BJ (cell line): ENCODE measurements at regions not wholly inside any gene's neighbourhood (a gene's known extent, or its start where the extent isn't known, plus 50 kb on each side); places are given as distances from the start of the nearest gene placed in this dataset.

ENCODE experiments used
- CTCF ChIA-PET: fragments of 350-600 bp; formaldehyde crosslinking; extraction: SDS; loops from one replicate; lab custom pipeline; 2021; ENCODE audit warnings: antibody characterized with exemption, inconsistent platforms; lab: Yijun Ruan, JAX
- POLR2A ChIA-PET: fragments of 300-600 bp; sonication (Branson Sonifier 250); formaldehyde crosslinking; extraction: SDS; loops from one replicate; lab custom pipeline; 2021; ENCODE audit warnings: antibody characterized with exemption; lab: Charles Lee
- DNase-seq: peaks from one replicate; pipeline ENCODE4 v3.0.0-alpha.2; 2011; ENCODE audit warnings: low read depth
- H3K27me3 ChIP-seq: 2 replicates; pipeline ENCODE4 v1.6.0; 2011; ENCODE audit warnings: low read length; ENCODE audit not compliant: control insufficient read depth, insufficient read depth
- H3K36me3 ChIP-seq: 2 replicates; pipeline ENCODE4 v1.5.1; 2011; ENCODE audit warnings: low read length; ENCODE audit not compliant: control insufficient read depth, insufficient read depth
- H3K4me3 ChIP-seq: 2 replicates; pipeline ENCODE4 v1.5.1; 2011; ENCODE audit warnings: low read depth, mild to moderate bottlenecking, control low read depth, low read length
- CTCF ChIP-seq: IDR thresholded peaks from 2 replicates; pipeline ENCODE4 v1.5.1; 2011; ENCODE audit warnings: low read depth, mild to moderate bottlenecking, control low read depth, inconsistent platforms, low read length, moderate library complexity; ENCODE audit not compliant: insufficient read depth

DNA sequence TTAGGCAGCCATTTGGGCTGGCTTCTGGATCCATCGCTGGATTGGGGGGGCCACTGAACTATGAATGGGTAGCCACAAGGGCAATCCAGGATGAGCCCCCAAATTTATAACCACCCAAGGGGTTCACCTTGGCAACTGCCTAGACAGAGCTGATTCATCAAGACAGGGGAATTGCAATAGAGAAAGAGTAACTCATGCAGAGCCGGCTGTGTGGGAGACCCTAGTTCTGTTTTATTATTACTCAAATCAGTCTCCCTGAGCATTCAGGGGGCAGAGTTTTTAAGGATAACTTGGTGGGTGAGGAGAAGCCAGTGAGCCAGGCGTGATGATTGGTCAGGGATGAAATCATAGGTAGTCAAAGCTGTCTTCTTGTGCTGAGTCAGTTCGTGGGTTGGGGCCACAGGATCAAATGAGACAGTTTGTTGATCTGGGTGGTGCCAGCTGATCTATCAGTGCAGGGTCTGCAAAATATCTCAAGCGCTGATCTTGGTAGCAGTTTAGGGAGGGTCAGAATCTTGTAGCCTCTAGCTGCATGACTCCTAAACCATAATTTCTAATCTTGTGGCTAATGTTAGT lies 57.9 kb downstream of the DNAJB9 start:
- ChIA-PET POLR2A (no interaction called here), CTCF (no interaction called here)
- no peak for TF ChIP-seq CTCF
- no peak for DNase-seq
- H3K36me3 ChIP-seq: no peaks in the 10 kb centered on the region
- no peak overlapping the region for H3K4me3 ChIP-seq
- H3K27me3 ChIP-seq: no peaks in the 10 kb centered on the region

DNA sequence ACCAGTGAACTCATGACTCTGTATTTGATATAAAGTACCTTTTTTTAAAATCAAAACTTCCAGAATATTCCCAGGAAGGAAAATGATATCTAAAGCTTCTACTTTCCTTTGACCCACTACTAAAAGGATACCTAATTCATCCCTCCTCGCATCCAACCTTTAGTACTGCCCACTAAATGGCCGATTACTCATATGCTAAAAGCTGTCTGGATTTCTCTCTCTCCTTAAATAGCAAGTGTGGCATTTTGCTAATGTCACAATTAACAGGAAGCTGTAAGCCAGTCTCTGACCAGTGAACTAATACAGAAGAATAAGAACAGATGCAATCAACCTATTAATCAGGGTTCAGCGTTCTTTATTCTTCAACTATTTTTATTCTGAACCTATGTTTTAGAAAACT lies 59.0 kb downstream of the DNAJB9 start:
- no peak for TF ChIP-seq CTCF
- no peak for DNase-seq
- POLR2A ChIA-PET: no interaction called here
- CTCF ChIA-PET: no interaction called here
- Histone ChIP-seq H3K4me3 (no peak overlapping the region), H3K36me3 (no peaks in the 10 kb centered on the region), H3K27me3 (no peaks in the 10 kb centered on the region)

- Histone ChIP-seq H3K4me3 (no peak overlapping the region), H3K27me3 (no peaks in the 10 kb centered on the region), H3K36me3 (no peaks in the 10 kb centered on the region)
- no peak for DNase-seq
- ChIA-PET CTCF (interaction anchor here (0.6 to 1.1 kb wide), 3 partner anchors 11 to 18 kb away, joined by 3 read pairs; no protein-coding TSS in a partner anchor), POLR2A (no interaction called here)
- TF ChIP-seq CTCF: no peak
Observed at GRCh38 chr7:108629651-108630400, 60.2 kb downstream of the DNAJB9 start.

DNA sequence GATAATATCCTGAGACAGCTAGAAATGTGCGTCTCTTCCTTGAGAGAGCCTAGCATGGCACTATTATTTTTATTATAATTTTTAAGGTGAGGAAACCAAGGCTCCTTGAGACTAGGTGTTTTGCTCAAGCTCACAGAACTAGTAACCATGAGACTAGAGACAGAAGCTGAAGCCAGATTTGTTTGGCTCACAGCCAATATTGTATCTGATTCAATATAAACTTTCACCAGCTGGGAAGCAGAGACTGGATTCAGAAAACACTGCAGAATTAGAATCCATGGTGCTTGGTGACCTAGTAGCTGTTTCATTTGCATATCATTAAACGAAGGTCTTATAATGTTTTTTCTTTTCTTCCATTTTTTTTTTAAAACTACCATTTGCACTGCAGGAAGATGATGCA lies 64.4 kb downstream of the DNAJB9 start:
- Histone ChIP-seq H3K36me3 (no peaks in the 10 kb centered on the region), H3K4me3 (no peak overlapping the region), H3K27me3 (no peaks in the 10 kb centered on the region)
- DNase-seq: no peak
- POLR2A ChIA-PET: no interaction called here
- CTCF ChIA-PET: interaction anchor here (0.7 kb wide), 1 partner anchor 9 kb away, joined by 3 read pairs; no protein-coding TSS in a partner anchor
- TF ChIP-seq CTCF: no peak

DNA sequence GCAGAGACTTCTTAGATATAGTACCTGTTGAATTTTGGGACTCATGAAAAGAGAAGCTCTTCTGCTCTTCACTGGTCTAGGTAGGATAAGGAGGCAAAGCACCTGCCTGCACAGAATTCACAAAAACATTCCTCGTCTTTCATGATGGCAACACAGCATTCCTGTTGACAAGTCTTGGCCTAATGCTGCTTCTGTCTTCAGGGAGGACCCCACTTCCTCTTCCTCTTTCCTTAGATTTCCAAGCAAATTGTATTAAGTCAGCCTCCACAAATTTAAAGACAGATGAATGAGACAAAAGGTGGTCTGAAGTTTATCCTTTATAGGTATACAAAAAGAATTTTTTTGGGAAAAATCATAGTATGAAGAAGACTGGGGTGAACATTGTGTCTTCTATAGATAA lies 64.9 kb downstream of the DNAJB9 start:
- no peaks in the 10 kb centered on the region for H3K36me3 ChIP-seq
- TF ChIP-seq CTCF: no peak
- no peak overlapping the region for H3K4me3 ChIP-seq
- no peak for DNase-seq
- H3K27me3 ChIP-seq: no peaks in the 10 kb centered on the region
- POLR2A ChIA-PET: no interaction called here
- CTCF ChIA-PET: no interaction called here
